Hepatocyte (in vitro differentiated cells): ENCODE measurements at regions not wholly inside any gene's neighbourhood (a gene's known extent, or its start where the extent isn't known, plus 50 kb on each side); places are given as distances from the start of the nearest gene placed in this dataset.

Experiments
- CTCF ChIP-seq: fragments of 200-600 bp; sonication (generic); IDR thresholded peaks from 2 replicates; pipeline ENCODE4 v1.5.1; 2016; ENCODE audit warnings: antibody characterized with exemption, mild to moderate bottlenecking; ENCODE audit not compliant: poor library complexity
- EZH2 ChIP-seq: fragments of 200-600 bp; sonication (generic); IDR thresholded peaks from 2 replicates; pipeline ENCODE4 v1.6.1; 2016; ENCODE audit warnings: antibody characterized with exemption, mild to moderate bottlenecking, borderline replicate concordance
- EZH2phosphoT487 ChIP-seq: fragments of 200-600 bp; sonication (generic); IDR thresholded peaks from one replicate; pipeline ENCODE4 v1.6.1; 2018; ENCODE audit warnings: antibody characterized with exemption, mild to moderate bottlenecking, low read depth, moderate library complexity; ENCODE audit not compliant: unreplicated experiment, severe bottlenecking

GRCh38 chr9:28124917-28125316 is 551.6 kb upstream of the C9orf72 start:
- no peak for TF ChIP-seq EZH2
- TF ChIP-seq EZH2phosphoT487: no peak
- no peak for TF ChIP-seq CTCF
